ENCODE measurements at regions not wholly inside any gene's neighbourhood (a gene's known extent, or its start where the extent isn't known, plus 50 kb on each side); places are given as distances from the start of the nearest gene placed in this dataset.
A peak's percentile ranks its signal among the peaks of the same experiment; 100 is the strongest.
"Not testable (repeated sequence)": the region's sequence is repeated elsewhere in the genome, so short reads cannot be mapped to it uniquely, and the experiment has no call there.

DNA sequence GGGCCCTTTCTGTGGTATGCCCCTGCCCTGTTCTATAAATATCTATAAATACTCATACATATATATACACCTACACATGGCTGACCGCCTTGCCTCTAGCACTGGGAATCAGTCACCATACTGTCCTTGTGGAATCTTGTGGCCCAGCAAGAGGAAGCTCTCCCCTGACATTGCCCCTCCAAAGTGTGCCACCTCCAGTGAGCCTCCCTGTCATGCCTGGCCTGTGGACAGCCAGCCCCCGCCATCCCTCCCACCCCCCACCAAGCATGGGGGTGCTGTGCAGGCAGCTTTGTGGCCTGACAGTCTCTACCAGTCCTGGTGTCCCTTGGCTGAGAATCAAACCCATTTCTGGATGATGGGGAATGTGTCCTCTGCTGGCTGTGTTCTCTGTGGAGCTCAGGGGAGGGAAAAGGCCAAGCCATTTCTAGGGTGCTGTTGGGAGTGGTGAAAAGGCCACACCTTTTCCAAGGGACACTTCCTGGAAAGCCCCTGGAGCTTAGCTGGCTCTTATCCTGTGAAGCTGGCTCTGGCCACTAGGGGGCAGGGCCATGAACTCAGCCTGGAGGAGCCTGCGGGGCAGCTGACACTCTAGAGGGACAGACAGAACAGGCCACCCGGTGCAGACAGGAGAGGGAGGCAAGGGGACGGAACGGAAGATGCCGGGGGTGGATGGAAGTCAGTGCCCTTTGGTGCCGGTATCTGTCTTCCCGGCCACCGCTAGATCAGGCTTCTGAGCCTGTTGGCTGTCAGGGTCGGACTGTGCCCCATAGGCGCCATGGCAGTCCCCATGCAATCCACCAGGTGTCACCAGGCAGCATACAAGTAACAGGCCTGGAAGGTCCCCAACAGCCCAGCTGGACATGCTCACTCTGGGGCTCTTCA lies 167.2 kb downstream of the TBC1D2B start:
- not testable (repeated sequence) for H3K27ac ChIP-seq
- H3K4me3 ChIP-seq, result peak overlapping the region in 1 of 7 experiments; percentile 24

GRCh38 chr15:77909182-77909940 lies 168.2 kb downstream of the TBC1D2B start:
- Histone ChIP-seq H3K27ac (no peak overlapping the region), H3K4me3 (no peak overlapping the region)

GRCh38 chr15:77908752-77909111 lies 168.8 kb downstream of the TBC1D2B start:
- not testable (repeated sequence) for H3K4me3 ChIP-seq, H3K27ac ChIP-seq

- H3K27ac ChIP-seq, result no peak overlapping the region
- H3K4me3 ChIP-seq, result no peak overlapping the region
These were observed 169.4 kb downstream of the TBC1D2B start for GRCh38 chr15:77907824-77908751.

GRCh38 chr15:77906062-77906990 lies 171.2 kb downstream of the TBC1D2B start:
- not testable (repeated sequence) for H3K27ac ChIP-seq, H3K4me3 ChIP-seq

GRCh38 chr15:77905301-77905920 lies 172.1 kb downstream of the TBC1D2B start:
- H3K4me3 ChIP-seq, result no peak overlapping the region
- no peak overlapping the region for H3K27ac ChIP-seq

DNA sequence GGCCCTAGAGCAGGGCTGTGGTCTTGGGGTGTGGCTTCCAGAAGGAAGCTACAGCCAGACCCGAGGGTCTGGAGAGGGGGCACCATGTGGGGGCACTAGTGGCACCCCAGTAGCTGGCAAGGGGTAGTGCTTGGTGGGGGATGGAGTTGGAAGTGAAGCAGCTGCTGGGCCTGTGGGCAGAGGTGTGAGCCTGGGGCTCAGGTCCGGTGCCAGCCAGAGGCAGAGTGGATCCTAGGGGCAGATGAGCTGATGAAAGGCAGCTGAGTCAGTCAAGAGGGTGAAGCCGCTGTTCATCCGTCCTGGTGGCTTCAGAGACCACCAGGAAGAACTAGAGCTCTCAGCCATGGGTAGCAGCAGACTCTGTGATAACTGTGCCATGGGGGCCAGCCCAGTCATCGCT lies 172.6 kb downstream of the TBC1D2B start:
- Histone ChIP-seq H3K27ac (no peak overlapping the region), H3K4me3 (no peak overlapping the region)

- H3K27ac ChIP-seq, result no peak overlapping the region
- no peak overlapping the region for H3K4me3 ChIP-seq
These were observed 173.1 kb downstream of the TBC1D2B start for GRCh38 chr15:77904436-77904821.

- not testable (repeated sequence) for H3K27ac ChIP-seq
These were observed 173.6 kb downstream of the TBC1D2B start for GRCh38 chr15:77903761-77904435.

DNA sequence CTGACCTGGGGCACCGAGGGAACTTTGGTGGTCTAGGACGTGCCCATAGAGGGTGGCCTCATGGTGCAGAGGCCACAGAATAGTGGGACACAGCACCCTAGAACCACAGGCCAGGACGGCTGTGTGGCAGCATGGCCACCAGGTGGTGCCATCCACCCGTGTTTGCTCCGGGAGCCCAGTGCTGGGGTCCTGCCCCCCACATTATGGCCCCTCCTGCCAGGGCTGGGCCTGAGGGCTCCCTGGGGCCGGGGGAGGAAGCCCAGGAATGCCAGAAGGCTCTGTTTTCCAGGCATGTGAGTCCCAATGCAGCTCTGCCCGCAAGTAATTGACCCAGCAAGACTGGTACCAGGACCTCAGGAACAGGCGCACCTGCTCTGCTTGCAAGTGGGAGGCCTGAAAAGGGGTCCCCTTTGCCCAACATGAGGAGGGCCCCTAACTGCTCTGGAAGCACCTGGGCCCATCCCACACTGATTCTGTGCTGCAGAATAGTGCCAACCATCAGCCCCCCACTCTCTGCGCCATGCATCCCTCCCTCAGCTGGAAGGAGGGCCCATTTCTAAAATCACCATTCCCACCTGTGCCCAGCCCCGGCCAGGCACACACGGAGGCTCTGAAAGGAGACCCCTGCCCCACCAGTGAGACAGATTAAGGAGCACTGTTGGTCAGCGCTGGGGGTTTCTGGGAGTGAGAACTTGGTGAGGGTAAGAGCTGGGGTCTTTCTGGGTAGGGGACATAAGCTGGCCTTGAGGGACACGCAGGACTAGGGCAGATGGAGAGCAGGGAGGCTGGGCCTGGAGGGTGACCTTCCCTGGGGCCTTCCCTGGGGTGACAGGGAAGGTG lies 174.4 kb downstream of the TBC1D2B start:
- not testable (repeated sequence) for H3K4me3 ChIP-seq, H3K27ac ChIP-seq

More at GRCh38 chr15:77903761-77904435, 173.6 kb downstream of the TBC1D2B start:
- H3K4me3 ChIP-seq, result not testable (repeated sequence)

DNA sequence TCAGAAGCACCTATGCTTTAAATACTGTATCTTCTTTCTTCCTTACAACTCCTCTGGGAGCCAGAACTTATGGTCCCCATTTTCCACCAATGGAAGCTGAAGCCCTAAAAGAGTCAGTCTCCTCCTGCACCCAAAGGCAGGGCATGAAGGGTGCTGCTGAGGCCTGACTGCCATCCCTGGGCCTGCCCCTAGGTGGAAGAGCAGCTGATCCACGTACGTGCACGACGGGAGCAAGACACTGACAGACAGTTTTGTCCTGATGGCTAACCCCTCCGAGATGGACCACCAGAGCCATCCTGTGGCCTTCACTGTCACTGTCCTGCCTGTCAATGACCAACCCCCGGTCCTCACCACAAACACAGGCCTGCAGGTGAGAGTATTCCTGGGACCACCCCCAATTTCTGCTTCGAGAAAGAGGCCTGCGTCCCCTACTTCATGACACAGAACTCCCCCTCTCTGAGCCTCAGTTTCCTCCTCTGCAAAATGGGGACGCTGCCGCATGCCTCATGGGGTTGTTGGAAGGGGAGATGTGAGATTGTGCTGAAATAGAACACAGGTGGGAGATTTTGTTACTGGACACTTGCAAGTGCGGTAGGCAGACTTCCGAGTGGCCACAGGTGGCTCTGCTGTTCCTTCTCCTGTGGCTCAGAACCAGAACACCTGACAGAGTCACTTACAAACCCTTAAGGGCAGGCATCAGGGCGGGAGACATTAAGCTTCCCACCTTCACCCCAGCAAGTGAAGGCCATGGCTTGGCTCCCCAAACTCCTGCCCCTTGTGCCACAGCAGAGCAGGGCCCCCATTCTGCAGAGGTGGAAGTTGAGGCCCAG lies 175.4 kb downstream of the TBC1D2B start:
- Histone ChIP-seq H3K4me3 (no peak overlapping the region), H3K27ac (no peak overlapping the region)

DNA sequence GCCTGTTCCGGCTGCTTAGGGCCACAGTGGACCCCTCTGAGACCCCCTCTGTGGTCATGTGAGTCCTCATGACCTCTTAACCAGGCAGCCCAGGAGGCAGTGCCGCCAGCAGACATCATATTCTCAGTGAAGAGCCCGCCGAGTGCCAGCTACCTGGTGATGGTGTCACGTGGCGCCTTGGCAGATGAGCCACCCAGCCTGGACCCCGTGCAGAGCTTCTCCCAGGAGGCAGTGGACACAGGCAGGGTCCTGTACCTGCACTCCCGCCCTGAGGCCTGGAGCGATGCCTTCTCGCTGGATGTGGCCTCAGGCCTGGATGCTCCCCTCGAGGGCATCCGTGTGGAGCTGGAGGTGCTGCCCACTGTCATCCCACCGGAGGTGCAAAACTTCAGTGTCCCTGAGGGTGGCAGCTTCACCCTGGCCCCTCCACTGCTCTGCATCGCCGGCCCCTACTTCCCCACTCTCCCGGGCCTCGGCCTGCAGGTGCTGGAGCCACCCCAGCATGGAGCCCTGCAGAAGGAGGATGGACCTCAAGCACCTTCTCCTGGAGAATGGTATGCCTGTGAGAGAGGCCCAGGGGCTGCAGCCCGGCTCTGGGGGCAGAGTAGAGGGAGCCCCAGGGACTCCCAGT lies 176.1 kb downstream of the TBC1D2B start:
- Histone ChIP-seq H3K27ac (no peak overlapping the region), H3K4me3 (no peak overlapping the region)

- not testable (repeated sequence) for H3K27ac ChIP-seq, H3K4me3 ChIP-seq
These were observed 177.1 kb downstream of the TBC1D2B start for GRCh38 chr15:77900331-77900963.

GRCh38 chr15:77899776-77900175 lies 177.7 kb downstream of the TBC1D2B start:
- not testable (repeated sequence) for H3K4me3 ChIP-seq, H3K27ac ChIP-seq
